ENCODE measurements at regions not wholly inside any gene's neighbourhood (a gene's known extent, or its start where the extent isn't known, plus 50 kb on each side); places are given as distances from the start of the nearest gene placed in this dataset.
"Not testable (repeated sequence)": the region's sequence is repeated elsewhere in the genome, so short reads cannot be mapped to it uniquely, and the experiment has no call there.

- not testable (repeated sequence) for DNase-seq
These were observed 1093.1 kb upstream of the DEFB115 start for GRCh38 chr20:30164389-30164788.

GRCh38 chr20:30167540-30167939 is 1089.9 kb upstream of the DEFB115 start:
- DNase-seq: no peak

DNA sequence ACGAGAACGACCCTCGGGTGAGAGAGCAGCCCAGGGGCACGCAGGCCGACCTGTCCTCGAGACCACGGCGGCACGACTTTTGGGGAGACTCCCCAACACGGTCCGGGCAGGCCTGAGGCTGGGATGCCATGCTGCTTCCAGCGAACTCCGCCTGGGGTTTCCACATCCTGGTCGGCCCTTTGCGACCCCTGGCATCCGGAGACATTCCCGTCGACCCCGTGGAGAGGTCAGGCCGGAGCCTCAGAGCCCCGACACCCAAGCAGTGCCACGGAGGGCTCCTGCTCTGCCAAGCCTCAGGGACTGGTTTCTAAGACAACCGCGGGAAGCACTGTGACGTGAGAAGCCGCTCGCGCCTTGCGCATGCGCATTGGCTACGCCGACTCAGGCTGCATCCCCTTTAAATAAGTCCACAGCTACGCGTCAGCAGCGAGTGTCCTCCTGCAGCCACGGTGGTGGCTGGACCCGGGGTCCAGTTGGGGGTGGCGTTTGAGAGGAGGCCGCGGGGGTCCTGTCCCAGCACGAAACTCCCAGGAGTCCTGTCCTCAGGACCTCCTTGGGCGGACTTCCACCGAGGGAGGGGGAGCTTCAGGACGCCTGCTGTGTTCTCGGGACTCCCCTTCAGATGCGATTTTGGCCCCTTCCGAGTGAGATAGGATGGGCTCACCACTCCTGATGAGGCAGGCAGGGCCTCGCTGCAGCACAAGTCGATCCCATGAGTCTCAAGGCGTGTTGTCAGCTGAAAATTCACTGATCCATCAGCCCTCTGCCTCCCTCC is 1089.3 kb upstream of the DEFB115 start:
- no peak for DNase-seq

DNA sequence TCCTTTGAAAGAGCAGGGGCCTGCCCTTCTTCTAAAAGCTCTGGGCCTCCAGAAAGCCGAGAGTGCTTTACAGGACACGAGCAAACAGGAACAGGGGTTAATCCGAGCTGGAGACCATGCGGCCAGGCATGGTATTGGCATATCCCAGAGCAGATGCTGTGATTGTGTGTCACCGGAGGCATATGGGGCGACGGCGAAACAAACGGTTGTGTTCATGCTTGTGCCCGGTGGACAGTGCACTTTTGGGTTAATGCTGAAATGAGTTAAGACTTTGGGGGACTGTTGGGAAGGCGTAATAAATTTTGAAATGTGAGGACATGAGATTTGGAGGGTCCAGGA is 1088.7 kb upstream of the DEFB115 start:
- DNase-seq: no peak

- DNase-seq: no peak
These were observed 1081.8 kb upstream of the DEFB115 start for GRCh38 chr20:30175681-30176080.

- DNase-seq: not testable (repeated sequence)
These were observed 1074.3 kb upstream of the DEFB115 start for GRCh38 chr20:30183124-30183523.

GRCh38 chr20:30191785-30192184 is 1065.7 kb upstream of the DEFB115 start:
- DNase-seq: not testable (repeated sequence)

DNA sequence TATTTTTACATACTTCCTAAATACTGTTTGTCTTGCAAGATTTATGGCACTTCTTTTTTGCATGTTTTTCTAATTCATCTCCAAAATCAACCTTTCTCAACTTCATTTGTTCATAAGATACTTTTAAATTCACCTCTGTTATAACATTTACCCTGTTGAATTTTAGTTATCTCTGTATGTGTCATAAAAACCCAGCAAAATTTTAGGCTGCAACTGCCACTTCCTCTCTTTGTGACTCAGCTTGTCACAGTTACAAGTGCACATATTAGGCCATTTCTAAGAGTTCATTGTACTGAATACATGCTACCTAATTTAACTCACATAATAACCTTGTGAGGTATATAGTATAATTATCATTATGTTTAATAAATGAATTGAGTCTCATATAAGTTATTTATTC is 1023.0 kb upstream of the DEFB115 start:
- not testable (repeated sequence) for DNase-seq

- not testable (repeated sequence) for DNase-seq
These were observed 982.4 kb upstream of the DEFB115 start for GRCh38 chr20:30275073-30275472.

- DNase-seq: no peak
These were observed 975.8 kb upstream of the DEFB115 start for GRCh38 chr20:30281584-30282197.

DNA sequence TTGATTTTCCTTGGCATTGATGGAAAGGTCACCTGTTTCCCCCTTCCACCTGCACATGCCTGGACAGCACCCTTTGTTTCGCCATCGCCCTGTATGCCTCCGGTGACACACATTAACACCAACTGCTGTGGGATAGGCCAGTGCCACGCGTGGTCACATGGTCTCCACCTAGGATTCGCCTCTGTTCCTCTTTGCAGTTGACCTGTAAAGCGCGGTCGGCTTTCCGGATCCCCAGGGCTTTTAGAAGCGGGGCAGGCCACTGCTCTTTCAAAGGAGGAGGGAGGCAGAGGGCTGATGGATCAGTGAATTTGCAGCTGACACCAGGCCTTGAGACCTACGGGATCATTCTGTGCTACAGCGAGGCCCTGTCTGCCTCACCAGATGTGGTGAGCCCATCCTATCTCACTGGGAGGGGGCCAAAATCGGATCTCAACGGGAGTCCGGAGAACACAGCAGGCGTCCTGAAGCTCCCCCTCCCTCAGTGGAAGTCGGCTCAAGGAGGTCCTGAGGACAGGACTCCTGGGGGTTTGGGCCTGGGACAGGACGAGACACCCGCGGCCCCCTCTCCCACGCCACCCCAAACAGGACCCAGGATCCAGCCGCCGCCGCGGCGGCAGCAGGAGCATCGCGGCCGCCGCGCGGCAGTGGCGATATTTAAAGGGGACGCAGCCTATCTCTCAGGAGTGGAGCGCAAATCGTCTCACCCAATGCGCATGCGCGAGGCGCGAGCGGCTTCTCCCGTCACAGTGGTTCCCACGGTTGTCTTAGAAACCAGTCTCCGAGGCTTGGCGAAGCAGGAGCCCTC is 973.8 kb upstream of the DEFB115 start:
- DNase-seq: peak; percentile 74

DNA sequence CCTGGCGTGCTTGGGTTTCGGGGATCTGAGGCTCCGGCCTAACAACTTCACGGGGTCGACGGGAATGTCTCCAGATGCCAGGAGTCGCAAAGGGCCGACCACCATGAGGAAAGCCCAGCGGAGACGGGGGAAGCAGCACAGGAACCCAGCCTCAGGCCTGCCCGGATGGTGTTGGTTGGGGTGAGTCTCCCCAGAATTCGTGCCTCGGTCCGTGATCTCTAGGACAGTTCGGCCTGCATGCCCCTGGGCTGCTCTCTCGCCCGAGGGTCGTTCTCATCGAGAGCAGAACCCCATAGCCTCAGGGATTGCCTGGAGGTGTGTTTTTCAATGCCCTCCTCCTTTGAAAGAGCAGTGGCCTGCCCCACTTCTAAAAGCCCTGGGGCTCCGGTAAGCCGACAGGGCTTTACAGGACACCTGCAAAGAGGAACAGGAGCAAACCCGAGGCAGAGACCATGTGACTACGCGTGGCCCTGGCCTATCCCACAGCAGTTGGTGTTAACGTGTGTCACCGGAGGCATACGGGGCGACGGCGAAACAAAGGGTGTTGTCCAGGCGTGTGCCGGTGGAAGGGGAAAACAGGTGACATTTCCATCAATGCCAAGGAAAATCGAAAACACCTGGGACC is 973.1 kb upstream of the DEFB115 start:
- DNase-seq: no peak

- DNase-seq: no peak
These were observed 971.8 kb upstream of the DEFB115 start for GRCh38 chr20:30285677-30286076.

DNA sequence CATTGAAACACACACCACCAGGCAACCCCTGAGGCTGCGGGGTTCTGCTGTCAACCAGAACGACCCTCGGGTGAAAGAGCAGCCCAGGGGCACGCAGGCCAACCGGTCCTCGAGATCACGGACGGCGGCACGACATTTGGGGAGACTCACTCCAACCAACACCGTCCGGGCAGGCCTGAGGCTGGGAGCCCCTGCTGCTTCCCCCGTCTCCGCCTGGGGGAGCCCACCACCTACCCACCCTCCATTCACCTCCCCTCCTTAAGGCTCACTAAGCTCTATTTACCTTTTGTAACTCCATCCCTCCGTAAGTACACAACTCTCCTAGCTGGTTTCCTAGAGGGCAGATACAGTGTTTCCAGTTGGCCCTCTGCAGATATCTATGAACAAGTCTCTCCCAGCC is 971.3 kb upstream of the DEFB115 start:
- DNase-seq: no peak

DNA sequence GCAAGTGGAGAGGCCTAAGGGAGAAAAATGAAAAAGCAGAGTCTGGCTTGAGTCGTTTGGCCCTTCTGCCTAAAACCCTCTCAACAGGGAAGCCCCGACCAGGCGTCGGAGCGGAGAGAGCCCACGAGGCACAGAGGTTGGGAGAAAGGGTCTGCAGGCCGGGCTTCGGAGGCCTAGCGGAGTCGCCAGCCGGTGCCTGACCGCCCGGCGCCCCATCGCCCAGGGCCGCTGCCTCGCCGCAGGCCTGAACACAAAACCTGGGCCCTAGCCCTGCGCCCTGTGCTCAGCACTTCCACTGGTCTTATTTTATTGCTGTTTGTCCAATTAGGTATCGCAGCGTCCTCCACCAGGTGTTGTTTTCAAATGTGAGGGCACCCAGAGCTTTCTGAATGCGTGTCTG is 970.0 kb upstream of the DEFB115 start:
- not testable (repeated sequence) for DNase-seq

DNA sequence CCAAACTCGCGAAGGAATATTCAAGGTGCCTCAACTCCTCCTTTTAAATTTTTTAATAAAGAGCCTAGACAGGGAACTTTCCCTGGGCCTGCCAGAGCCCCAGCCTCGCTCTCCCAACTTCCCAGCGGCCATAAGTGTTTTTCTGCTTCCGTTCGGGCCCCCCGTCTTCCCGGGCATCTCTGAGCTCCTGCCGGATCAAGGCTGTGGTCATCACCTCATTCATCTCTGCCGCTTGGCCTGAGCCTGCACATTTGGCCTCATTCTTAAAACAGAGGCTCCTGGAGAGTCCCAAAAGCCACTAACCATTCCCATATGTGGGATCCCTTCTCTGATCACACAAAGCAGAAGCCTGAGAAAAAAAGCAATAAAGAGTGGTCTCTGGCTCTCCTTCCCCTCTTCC is 969.1 kb upstream of the DEFB115 start:
- DNase-seq: no peak

DNA sequence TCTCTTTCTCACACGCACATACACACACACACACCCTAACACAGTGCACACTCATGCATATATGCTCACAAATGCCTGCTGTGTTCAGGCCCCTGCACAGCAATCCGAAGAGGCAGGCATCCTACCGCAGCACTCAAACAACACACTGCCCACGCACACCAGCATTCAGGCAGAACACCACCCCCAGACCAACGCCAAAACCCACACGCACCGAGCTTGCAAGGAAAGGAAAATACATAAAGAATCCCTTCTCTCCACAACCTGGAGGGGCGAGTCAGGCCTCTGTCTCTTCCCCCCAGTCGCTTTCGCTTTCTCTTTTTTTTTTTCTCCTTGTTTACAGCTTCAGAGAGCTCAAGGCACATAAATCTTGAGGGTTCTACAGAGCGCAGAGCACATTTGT is 968.4 kb upstream of the DEFB115 start:
- not testable (repeated sequence) for DNase-seq

- DNase-seq: not testable (repeated sequence)
These were observed 967.7 kb upstream of the DEFB115 start for GRCh38 chr20:30289711-30290141.

DNA sequence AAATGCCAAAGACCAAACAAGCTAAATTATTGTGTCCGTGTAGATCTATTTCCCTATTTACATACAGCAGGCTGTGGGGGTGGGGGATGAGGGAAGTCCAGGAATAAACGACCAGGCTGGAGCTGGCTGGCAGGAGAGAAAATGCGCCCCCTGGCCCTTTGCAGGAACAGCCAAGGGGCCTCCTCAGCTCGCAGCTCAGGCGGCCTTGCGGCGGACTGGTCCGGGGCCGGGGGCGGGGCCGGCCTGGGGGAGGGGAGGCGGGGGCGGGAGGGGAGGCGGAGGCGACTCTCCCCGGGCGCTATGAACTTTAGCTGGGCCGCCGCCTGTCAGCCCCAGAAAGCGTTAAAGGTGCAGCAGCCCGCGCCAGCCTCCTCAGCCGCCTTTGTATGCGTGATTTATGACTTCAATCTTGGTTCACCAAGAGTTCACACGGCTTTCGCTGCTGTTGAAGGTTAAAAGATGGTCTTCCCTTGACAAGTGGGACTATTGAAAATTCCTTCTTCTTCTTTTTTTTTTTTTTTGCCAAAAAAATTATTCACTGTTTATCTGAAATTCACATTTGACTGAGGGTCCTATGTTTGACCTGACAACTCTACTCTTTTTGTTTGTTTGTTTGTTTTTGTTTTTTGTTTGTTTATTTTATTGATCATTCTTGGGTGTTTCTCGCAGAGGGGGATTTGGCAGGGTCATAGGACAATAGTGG is 967.0 kb upstream of the DEFB115 start:
- peak; percentile 66 for DNase-seq

- DNase-seq: not testable (repeated sequence)
These were observed 966.4 kb upstream of the DEFB115 start for GRCh38 chr20:30291064-30291379.

DNA sequence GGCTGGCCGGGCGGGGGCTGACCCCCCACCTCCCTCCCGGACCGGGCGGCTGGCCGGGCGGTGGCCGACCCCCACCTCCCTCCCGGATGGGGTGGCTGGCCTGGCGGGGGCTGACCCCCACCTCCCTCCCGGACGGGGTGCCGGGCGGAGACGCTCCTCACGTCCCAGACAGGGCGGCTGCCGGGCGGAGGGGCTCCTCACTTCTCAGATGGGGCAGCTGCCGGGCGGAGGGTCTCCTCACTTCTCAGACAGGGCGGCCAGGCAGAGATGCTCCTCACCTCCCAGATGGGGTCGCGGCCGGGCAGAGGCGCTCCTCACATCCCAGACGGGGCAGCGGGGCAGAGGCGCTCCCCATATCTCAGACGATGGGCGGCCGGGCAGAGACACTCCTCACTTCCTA is 965.8 kb upstream of the DEFB115 start:
- not testable (repeated sequence) for DNase-seq

- DNase-seq: not testable (repeated sequence)
These were observed 962.1 kb upstream of the DEFB115 start for GRCh38 chr20:30295396-30295795.

DNA sequence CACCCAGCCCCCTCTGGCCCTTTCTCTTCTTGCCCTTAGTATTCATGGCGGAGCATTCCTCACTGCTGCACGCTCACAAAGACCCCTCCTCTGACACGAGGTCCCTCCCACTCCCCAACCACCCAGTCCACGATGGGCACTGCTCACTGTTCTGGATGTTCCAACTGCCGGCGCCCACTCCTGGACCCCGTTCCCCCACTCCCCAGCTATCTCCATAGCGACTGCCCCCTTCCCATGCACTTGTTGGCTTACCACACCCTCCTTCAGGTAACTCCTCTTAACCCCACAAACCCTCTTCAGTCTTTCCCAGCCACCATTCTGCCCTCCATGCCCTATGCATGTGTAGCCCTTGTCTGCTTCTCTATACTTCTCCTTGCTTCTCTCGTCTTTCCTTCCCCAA is 961.5 kb upstream of the DEFB115 start:
- DNase-seq: not testable (repeated sequence)
